ENCODE measurements at regions not wholly inside any gene's neighbourhood (a gene's known extent, or its start where the extent isn't known, plus 50 kb on each side); places are given as distances from the start of the nearest gene placed in this dataset.

DNA sequence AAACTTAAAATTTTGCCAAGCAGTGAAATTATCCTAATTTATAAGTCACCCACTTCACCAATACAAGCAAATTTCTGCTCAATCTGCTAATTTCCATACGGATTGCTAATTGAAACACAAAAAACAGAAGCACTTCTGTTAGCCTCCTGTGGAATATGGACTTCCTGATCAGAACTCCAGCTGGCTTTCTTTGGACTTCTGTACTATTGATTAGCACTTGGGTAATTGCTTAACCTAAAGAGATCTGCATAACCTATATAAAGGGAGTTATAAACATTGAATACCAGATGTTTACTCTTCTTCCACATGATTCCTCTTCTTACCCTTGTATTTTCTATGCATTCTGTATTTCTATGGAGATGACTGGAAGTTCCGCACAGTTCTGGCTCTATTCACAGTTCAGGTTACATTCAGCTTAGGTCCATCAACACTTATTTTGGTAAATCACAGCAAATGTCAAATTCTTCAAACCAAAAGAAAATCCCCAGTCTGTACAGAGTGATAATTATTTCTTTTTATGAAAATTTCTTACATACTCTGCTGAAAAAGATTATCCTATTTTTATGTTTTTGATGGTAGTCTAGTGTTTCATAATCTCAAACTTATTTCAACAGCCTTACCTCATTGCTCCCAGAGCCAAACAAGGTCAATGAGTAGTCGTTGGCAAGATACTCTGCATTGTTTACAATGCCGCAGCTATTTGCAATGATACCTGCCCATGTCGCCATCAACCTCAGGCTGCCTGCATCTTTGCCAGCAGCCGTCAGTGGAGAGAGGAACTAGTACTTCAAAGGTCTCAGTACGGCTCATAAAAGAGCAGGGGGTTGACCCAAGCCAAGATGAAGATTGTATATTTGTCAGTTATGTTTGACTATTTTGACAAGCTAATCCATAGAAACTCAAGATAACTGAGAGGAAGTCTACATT lies 225.6 kb downstream of the AHR start:
- Histone ChIP-seq H3K4me3 (ENCODE audit: low read depth, low read length) (no peak overlapping the region), H3K27ac (no peak overlapping the region)

GRCh38 chr7:17524746-17525145 lies 226.3 kb downstream of the AHR start:
- H3K27ac ChIP-seq, result no peak overlapping the region
- no peaks in the 10 kb centered on the region for H3K79me2 ChIP-seq
- no peak overlapping the region for H2AFZ ChIP-seq
- H3K9me3 ChIP-seq (ENCODE audit: control insufficient read depth, low read length), result no peaks in the 10 kb centered on the region
- no peaks in the 10 kb centered on the region for H3K36me3 ChIP-seq (ENCODE audit: control insufficient read depth, insufficient read depth, low read length)
- H3K9ac ChIP-seq, result no peak overlapping the region
- TF ChIP-seq, protein P1, sequence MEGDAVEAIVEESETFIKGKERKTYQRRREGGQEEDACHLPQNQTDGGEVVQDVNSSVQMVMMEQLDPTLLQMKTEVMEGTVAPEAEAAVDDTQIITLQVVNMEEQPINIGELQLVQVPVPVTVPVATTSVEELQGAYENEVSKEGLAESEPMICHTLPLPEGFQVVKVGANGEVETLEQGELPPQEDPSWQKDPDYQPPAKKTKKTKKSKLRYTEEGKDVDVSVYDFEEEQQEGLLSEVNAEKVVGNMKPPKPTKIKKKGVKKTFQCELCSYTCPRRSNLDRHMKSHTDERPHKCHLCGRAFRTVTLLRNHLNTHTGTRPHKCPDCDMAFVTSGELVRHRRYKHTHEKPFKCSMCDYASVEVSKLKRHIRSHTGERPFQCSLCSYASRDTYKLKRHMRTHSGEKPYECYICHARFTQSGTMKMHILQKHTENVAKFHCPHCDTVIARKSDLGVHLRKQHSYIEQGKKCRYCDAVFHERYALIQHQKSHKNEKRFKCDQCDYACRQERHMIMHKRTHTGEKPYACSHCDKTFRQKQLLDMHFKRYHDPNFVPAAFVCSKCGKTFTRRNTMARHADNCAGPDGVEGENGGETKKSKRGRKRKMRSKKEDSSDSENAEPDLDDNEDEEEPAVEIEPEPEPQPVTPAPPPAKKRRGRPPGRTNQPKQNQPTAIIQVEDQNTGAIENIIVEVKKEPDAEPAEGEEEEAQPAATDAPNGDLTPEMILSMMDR (IDR thresholded peaks at IDR 0.05), result no peak
- no peak overlapping the region for H3K4me3 ChIP-seq (ENCODE audit: low read depth, low read length)
- no peak overlapping the region for H3K4me2 ChIP-seq (ENCODE audit: low read length)
- H3K4me1 ChIP-seq, result no peaks in the 10 kb centered on the region
- H3K27me3 ChIP-seq (ENCODE audit: control insufficient read depth, insufficient read depth, low read length), result no peaks in the 10 kb centered on the region

More for the DNA sequence above, 225.6 kb downstream of the AHR start:
- TF ChIP-seq, protein P1 (IDR thresholded peaks at IDR 0.05), result no peak
- no peak overlapping the region for H3K4me2 ChIP-seq (ENCODE audit: low read length)
- H3K36me3 ChIP-seq (ENCODE audit: control insufficient read depth, insufficient read depth, low read length), result no peaks in the 10 kb centered on the region
- no peak overlapping the region for H3K9ac ChIP-seq
- no peaks in the 10 kb centered on the region for H3K27me3 ChIP-seq (ENCODE audit: control insufficient read depth, insufficient read depth, low read length)
- no peaks in the 10 kb centered on the region for H3K9me3 ChIP-seq (ENCODE audit: control insufficient read depth, low read length)
- no peak overlapping the region for H2AFZ ChIP-seq
- H3K4me1 ChIP-seq, result no peaks in the 10 kb centered on the region
- no peaks in the 10 kb centered on the region for H3K79me2 ChIP-seq

- no peaks in the 10 kb centered on the region for H3K79me2 ChIP-seq
- no peak overlapping the region for H3K27ac ChIP-seq
These were observed 228.2 kb downstream of the AHR start for GRCh38 chr7:17526621-17527020.

DNA sequence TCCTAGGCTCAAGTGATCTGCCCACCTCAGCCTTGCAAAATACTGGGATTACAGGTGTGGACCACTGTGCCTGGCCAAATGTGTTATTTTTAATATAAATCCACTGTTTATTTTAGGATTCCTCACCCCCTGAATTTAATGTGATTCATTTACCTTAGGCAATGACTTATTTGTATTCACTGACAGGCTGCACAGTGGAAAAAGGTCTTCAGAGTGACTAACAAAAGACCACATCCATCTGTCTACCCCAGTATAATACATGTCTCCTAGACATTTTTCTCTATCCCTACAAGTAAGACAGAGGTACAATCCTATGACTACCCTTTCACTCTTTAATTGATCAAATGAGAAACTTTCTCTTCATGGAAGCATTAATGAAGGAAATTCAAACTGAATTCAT lies 230.2 kb downstream of the AHR start:
- no peaks in the 10 kb centered on the region for H3K9me3 ChIP-seq (ENCODE audit: control insufficient read depth, low read length)
- H3K27me3 ChIP-seq (ENCODE audit: control insufficient read depth, insufficient read depth, low read length), result no peaks in the 10 kb centered on the region
- no peak overlapping the region for H3K27ac ChIP-seq
- no peaks in the 10 kb centered on the region for H3K4me1 ChIP-seq
- no peaks in the 10 kb centered on the region for H3K36me3 ChIP-seq (ENCODE audit: control insufficient read depth, insufficient read depth, low read length)
- TF ChIP-seq, protein P1 (IDR thresholded peaks at IDR 0.05), result no peak
- H2AFZ ChIP-seq, result no peak overlapping the region
- H3K4me2 ChIP-seq (ENCODE audit: low read length), result no peak overlapping the region
- no peak overlapping the region for H3K9ac ChIP-seq
- H3K4me3 ChIP-seq (ENCODE audit: low read depth, low read length), result no peak overlapping the region
- H3K79me2 ChIP-seq, result no peaks in the 10 kb centered on the region

More at GRCh38 chr7:17526621-17527020, 228.2 kb downstream of the AHR start:
- Histone ChIP-seq H3K27me3 (ENCODE audit: control insufficient read depth, insufficient read depth, low read length) (no peaks in the 10 kb centered on the region), H3K4me3 (ENCODE audit: low read depth, low read length) (no peak overlapping the region), H3K4me1 (no peaks in the 10 kb centered on the region), H3K9ac (no peak overlapping the region), H2AFZ (no peak overlapping the region), H3K36me3 (ENCODE audit: control insufficient read depth, insufficient read depth, low read length) (no peaks in the 10 kb centered on the region), H3K9me3 (ENCODE audit: control insufficient read depth, low read length) (no peaks in the 10 kb centered on the region), H3K4me2 (ENCODE audit: low read length) (no peak overlapping the region)
- TF ChIP-seq, protein P1 (IDR thresholded peaks at IDR 0.05), result no peak
